Common myeloid progenitor, CD34-positive (primary cell): ENCODE measurements at regions not wholly inside any gene's neighbourhood (a gene's known extent, or its start where the extent isn't known, plus 50 kb on each side); places are given as distances from the start of the nearest gene placed in this dataset.

Experiments
- CTCF ChIA-PET: fragments of 350-600 bp; sonication (Branson Sonifier 250); formaldehyde crosslinking; loops from one replicate; lab custom pipeline; 2021; ENCODE audit warnings: antibody characterized with exemption; lab: Charles Lee
- POLR2A ChIA-PET: fragments of 350-600 bp; sonication (Branson Sonifier 250); formaldehyde crosslinking; loops from one replicate; lab custom pipeline; 2021; ENCODE audit warnings: antibody characterized with exemption; lab: Charles Lee
- DNase-seq, 3 donors: peaks; one replicate each; pipeline versions ENCODE4 v3.0.0 to v3.0.0-alpha.2; 2013
- H3K27ac ChIP-seq, 2 experiments: 1 replicate in 1 of 2; 2 replicates in 1 of 2; pipeline ENCODE4 v1.7.0; 2013; ENCODE audit warnings: inconsistent platforms in 2 of 2, low read length in 2 of 2, mild to moderate bottlenecking in 2 of 2, low read depth in 1 of 2, moderate library complexity in 1 of 2; ENCODE audit not compliant: severe bottlenecking in 2 of 2, insufficient read depth in 1 of 2, poor library complexity in 1 of 2
- H3K27me3 ChIP-seq, 5 experiments: replicated peaks in 2 of 5; 1 replicate in 3 of 5; 2 replicates in 2 of 5; pipeline versions ENCODE4 v1.6.1 to v1.7.0; 2013; ENCODE audit warnings: low read length in 4 of 5, mild to moderate bottlenecking in 2 of 5, moderate library complexity in 2 of 5, inconsistent platforms in 1 of 5; ENCODE audit not compliant: insufficient read depth in 5 of 5, control insufficient read depth in 4 of 5
- H3K36me3 ChIP-seq, 4 experiments: 1 replicate in 2 of 4; 2 replicates in 2 of 4; pipeline versions ENCODE4 v1.6.1 to v1.7.0; 2013; ENCODE audit warnings: low read length in 3 of 4, control low read depth in 1 of 4, mild to moderate bottlenecking in 1 of 4; ENCODE audit not compliant: control insufficient read depth in 4 of 4, insufficient read depth in 4 of 4
- H3K4me1 ChIP-seq, 4 experiments: 1 replicate in 3 of 4; 2 replicates in 1 of 4; pipeline versions ENCODE4 v1.6.1 to v1.7.1; 2013; ENCODE audit warnings: low read length in 3 of 4, mild to moderate bottlenecking in 3 of 4, control low read depth in 1 of 4, inconsistent platforms in 1 of 4, moderate library complexity in 1 of 4; ENCODE audit not compliant: control insufficient read depth in 4 of 4, insufficient read depth in 4 of 4; ENCODE audit errors: control extremely low read depth in 1 of 4
- H3K4me3 ChIP-seq, 7 experiments: 1 replicate in 4 of 7; 2 replicates in 3 of 7; pipeline versions ENCODE4 v1.5.1 to v1.7.0; 2013; ENCODE audit warnings: mild to moderate bottlenecking in 7 of 7, low read length in 6 of 7, moderate library complexity in 6 of 7, inconsistent platforms in 2 of 7, low read depth in 2 of 7, control low read depth in 1 of 7; ENCODE audit not compliant: insufficient read depth in 4 of 7, control insufficient read depth in 1 of 7; ENCODE audit errors: extremely low read depth in 1 of 7
- H3K9me3 ChIP-seq, 5 experiments: 1 replicate in 4 of 5; 2 replicates in 1 of 5; pipeline versions ENCODE4 v1.6.1 to v1.7.1; 2013; ENCODE audit warnings: low read length in 4 of 5, mild to moderate bottlenecking in 2 of 5, inconsistent platforms in 1 of 5, low read depth in 1 of 5, moderate library complexity in 1 of 5; ENCODE audit not compliant: control insufficient read depth in 4 of 5, insufficient read depth in 2 of 5; ENCODE audit errors: control extremely low read depth in 1 of 5
- WGBS: methylation state at CpG from one replicate; pipeline ENCODE4 v1.1.5; 2013; ENCODE audit not compliant: insufficient coverage; 5-methylcytosine and 5-hydroxymethylcytosine counted together

DNA sequence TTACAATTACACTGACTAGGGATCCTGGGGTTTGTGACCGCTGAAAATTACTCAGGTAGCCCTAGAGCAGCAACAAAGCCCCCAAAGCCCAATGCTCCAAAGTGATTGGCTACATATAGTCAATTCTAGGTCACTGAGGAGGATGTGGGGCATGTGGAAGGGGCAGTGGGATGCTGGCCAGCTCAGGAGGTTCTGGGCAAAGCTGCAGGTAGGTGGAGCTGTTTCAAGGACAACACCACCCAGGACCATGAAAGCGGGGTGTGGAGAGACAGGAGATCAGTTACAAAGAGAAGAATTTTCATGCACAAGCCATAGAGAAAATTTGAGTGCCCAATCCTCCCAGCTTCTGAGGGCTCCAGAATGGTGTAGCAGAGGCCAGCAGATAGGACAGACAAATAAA is 75.0 kb upstream of the CCDC85A start:
- Histone ChIP-seq H3K4me3 (no peak overlapping the region), H3K27me3 (no peaks in the 10 kb centered on the region), H3K36me3 (no peaks in the 10 kb centered on the region), H3K4me1 (no peaks in the 10 kb centered on the region), H3K27ac (no peak overlapping the region), H3K9me3 (peaks cover 0 to 2% (median 0%) of the 10 kb centered on the region in 5 experiments)
- CTCF ChIA-PET, result interaction anchor here (3.3 kb wide), 1 partner anchor 14 kb away, joined by 11 read pairs; no protein-coding TSS in a partner anchor
- 94% methylated on average over 1 of the region's 2 CpGs for WGBS
- no peak for DNase-seq
- POLR2A ChIA-PET, result no interaction called here

DNA sequence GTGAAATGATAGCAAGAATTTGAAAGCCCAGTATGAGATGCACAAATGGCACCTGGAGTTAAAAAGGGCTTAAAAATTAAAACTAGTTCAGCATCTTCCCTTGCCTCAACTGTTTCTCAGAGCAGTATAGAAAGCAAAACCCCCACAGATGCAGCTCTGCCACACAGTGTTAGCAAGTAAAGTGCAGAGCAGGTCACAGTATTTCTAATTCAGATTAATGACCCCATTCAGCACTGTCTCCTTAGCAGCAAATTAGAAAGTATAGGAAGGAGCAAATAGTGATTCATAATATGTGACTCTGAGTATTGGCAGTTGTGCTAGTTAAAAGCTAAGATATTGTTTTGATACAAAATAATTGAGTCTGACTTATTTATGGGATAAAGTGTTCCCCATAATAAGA is 73.8 kb upstream of the CCDC85A start:
- ChIA-PET CTCF (interaction anchor here (1.2 to 3.3 kb wide), 2 partner anchors 13 to 21 kb away, joined by 3 to 11 read pairs; no protein-coding TSS in a partner anchor), POLR2A (no interaction called here)

DNA sequence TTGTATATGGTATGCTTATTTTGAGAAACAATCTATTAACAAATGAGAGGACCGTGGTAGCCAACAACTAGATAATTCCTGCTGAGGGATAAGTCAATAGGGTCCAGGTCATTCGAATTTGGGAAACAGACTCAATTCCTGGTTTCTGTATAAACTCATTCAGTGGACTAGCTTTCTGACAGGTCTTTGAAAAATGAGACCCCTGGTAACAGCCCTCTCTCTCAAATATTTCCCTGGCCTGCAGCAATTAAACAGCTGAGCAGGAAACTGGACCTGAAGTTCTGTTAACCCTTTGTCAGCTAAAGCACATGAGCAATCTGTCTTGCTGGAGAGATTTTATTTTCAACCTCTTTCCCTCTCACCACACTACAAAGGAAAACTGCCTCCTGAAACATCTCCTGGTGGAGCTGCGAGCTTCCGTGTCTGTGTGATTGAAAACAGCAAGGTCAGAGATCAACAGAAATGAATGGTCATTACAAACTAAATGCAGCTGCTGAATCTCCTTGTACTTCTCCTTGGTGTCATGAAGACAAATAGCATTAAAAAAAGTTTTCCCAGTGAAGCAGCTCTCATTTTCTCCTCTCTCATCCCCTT is 70.3 kb upstream of the CCDC85A start:
- 85% methylated on average over 4 of the region's 4 CpGs for WGBS
- Histone ChIP-seq H3K9me3 (no peaks in the 10 kb centered on the region), H3K36me3 (no peaks in the 10 kb centered on the region), H3K4me1 (no peaks in the 10 kb centered on the region), H3K27me3 (no peaks in the 10 kb centered on the region), H3K27ac (no peak overlapping the region), H3K4me3 (no peak overlapping the region)
- POLR2A ChIA-PET, result no interaction called here
- CTCF ChIA-PET, result interaction anchor here (1.2 kb wide), 1 partner anchor 17 kb away, joined by 3 read pairs; no protein-coding TSS in a partner anchor
- DNase-seq, result no peak

More for the DNA sequence above, 73.8 kb upstream of the CCDC85A start:
- H3K27ac ChIP-seq, result no peak overlapping the region
- H3K36me3 ChIP-seq, result no peaks in the 10 kb centered on the region
- peaks cover 0 to 2% (median 0%) of the 10 kb centered on the region in 5 experiments for H3K9me3 ChIP-seq
- no peak for DNase-seq
- no peaks in the 10 kb centered on the region for H3K4me1 ChIP-seq
- H3K4me3 ChIP-seq, result no peak overlapping the region
- no peaks in the 10 kb centered on the region for H3K27me3 ChIP-seq

DNA sequence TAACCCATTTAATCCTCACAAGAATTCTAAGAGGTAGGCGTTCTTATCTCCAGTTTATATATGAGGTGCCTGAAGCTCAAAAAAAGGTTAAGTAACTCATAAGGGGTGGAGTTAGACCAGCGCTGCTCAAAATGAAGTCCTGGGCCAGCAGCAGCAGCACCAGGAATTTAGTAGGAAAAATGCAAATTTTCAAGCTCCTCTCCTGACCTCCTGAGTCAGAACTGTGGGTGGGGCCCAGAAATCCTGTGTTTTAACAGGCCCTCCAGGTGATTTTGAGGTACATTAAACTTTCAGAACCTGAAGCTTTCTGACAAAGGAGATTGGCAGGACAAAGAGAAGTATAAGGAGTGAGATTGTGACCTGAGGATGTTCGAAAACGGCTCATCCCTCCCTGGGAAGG is 66.0 kb upstream of the CCDC85A start:
- H3K27me3 ChIP-seq, result no peaks in the 10 kb centered on the region

DNA sequence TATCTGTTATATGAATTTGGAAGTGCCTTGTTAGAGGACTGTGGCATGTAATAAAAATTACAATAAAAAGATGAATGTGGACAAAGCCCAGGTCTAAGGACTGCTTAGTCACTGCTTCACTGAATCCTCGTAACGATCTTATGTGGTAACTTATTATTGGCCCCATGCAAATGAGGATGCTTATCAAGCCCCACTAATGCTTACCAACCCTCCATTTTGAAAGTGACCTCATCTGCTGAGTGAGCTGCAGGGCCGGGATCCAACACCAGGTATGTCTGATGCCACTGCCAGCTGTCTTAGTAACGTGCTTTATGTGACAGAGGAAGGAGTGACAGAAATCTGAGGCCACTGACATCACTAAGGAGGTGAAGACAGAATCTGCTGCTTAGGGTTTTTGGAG is 65.3 kb upstream of the CCDC85A start:
- no peak overlapping the region for H3K27ac ChIP-seq
- ChIA-PET POLR2A (no interaction called here), CTCF (no interaction called here)
- no peaks in the 10 kb centered on the region for H3K36me3 ChIP-seq
- no peaks in the 10 kb centered on the region for H3K9me3 ChIP-seq
- H3K4me1 ChIP-seq, result no peaks in the 10 kb centered on the region
- no peaks in the 10 kb centered on the region for H3K27me3 ChIP-seq
- H3K4me3 ChIP-seq, result no peak overlapping the region
- peak in 1 of 3 donors; percentile 17 for DNase-seq
- WGBS, result 96% methylated on average over 4 of the region's 4 CpGs

More for the DNA sequence above, 66.0 kb upstream of the CCDC85A start:
- CTCF ChIA-PET, result no interaction called here
- 96% methylated on average over 3 of the region's 4 CpGs for WGBS
- no peaks in the 10 kb centered on the region for H3K9me3 ChIP-seq
- no peak for DNase-seq
- H3K4me1 ChIP-seq, result no peaks in the 10 kb centered on the region
- H3K36me3 ChIP-seq, result no peaks in the 10 kb centered on the region
- POLR2A ChIA-PET, result no interaction called here
- no peak overlapping the region for H3K27ac ChIP-seq
- H3K4me3 ChIP-seq, result no peak overlapping the region

DNA sequence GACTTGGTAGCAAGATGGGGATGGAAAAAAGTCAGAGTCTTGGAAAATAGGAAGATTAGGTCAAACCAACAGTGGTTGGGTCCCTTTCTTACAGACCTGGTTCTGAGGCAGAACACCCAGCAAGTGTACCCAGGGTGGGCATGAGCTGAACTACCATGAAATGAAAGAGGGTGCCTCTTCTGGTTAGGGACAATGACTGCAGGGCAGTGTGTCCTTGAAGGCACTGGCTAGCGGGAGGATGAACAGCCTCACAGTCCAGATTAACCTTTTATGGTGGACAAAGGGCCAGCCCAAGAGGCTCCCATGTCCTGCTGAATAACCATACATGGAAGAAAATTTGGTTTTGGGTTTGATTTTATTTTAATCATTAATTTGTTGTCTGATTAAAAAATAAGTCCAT is 61.8 kb upstream of the CCDC85A start:
- H3K4me1 ChIP-seq, result no peaks in the 10 kb centered on the region
- ChIA-PET CTCF (interaction anchor here (0.9 to 3.3 kb wide), 2 partner anchors 8 to 11 kb away, joined by 3 to 11 read pairs; no protein-coding TSS in a partner anchor), POLR2A (no interaction called here)
- H3K9me3 ChIP-seq, result no peaks in the 10 kb centered on the region
- no peak overlapping the region for H3K27ac ChIP-seq
- 100% methylated on average over 1 of the region's 1 CpG for WGBS
- H3K4me3 ChIP-seq, result no peak overlapping the region
- H3K36me3 ChIP-seq, result no peaks in the 10 kb centered on the region
- H3K27me3 ChIP-seq, result peaks cover 0 to 3% (median 0%) of the 10 kb centered on the region in 5 experiments
- no peak for DNase-seq

DNA sequence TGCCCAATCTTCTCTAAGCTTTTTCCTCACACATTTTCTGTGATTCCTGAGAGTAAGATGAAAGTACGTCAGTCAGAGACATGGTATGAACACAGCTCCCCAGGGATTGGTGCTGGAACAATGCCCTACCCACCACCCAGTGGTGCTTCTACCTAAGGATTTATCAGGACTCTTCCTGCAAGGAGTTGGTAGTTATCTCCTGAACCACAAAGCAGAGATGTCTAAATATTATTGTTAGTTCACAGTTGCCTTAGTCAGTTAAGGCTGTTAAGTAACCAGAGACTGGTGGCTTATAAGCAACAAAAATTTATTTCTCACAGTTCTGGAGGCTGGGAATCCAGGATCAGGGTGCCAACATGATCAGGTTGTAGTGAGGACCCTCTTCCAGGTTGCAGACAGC is 60.3 kb upstream of the CCDC85A start:
- Histone ChIP-seq H3K9me3 (no peaks in the 10 kb centered on the region), H3K27me3 (peaks cover 0 to 3% (median 0%) of the 10 kb centered on the region in 5 experiments), H3K4me3 (no peak overlapping the region), H3K36me3 (no peaks in the 10 kb centered on the region), H3K4me1 (no peaks in the 10 kb centered on the region), H3K27ac (no peak overlapping the region)
- CTCF ChIA-PET, result interaction anchor here (0.8 to 3.3 kb wide), 2 partner anchors 13 to 33 kb away, joined by 3 to 11 read pairs; no protein-coding TSS in a partner anchor
- no peak for DNase-seq
- WGBS, result 100% methylated on average over 1 of the region's 1 CpG
- POLR2A ChIA-PET, result no interaction called here
